GM19043 (cell line): ENCODE measurements at regions not wholly inside any gene's neighbourhood (a gene's known extent, or its start where the extent isn't known, plus 50 kb on each side); places are given as distances from the start of the nearest gene placed in this dataset.
A peak's percentile ranks its signal among the peaks of the same experiment; 100 is the strongest.

Source experiments
- ATAC-seq: cut with Tn5 transposase; IDR thresholded peaks from one replicate; pipeline ENCODE4 v1.9.1; 2021; ENCODE audit warnings: low read depth; ENCODE audit not compliant: unreplicated experiment

GRCh38 chr3:111311126-111311525 lies 230.9 kb upstream of the CD96 start:
- peak; percentile 28 for ATAC-seq

GRCh38 chr3:111311709-111312235 lies 230.2 kb upstream of the CD96 start:
- ATAC-seq: peak; percentile 88

- ATAC-seq: no peak
Measured at GRCh38 chr3:111314181-111314873, 227.7 kb upstream of the CD96 start.

GRCh38 chr3:111314898-111315297 lies 227.1 kb upstream of the CD96 start:
- no peak for ATAC-seq

- no peak for ATAC-seq
Measured at GRCh38 chr3:111315930-111316587, 225.9 kb upstream of the CD96 start.

GRCh38 chr3:111318289-111318688 lies 223.7 kb upstream of the CD96 start:
- no peak for ATAC-seq

GRCh38 chr3:111319598-111319997 lies 222.4 kb upstream of the CD96 start:
- no peak for ATAC-seq

- ATAC-seq: no peak
Measured at GRCh38 chr3:111321786-111322185, 220.2 kb upstream of the CD96 start.

GRCh38 chr3:111323019-111323418 lies 219.0 kb upstream of the CD96 start:
- ATAC-seq: no peak

GRCh38 chr3:111324151-111324550 lies 217.8 kb upstream of the CD96 start:
- no peak for ATAC-seq

GRCh38 chr3:111324645-111325044 lies 217.4 kb upstream of the CD96 start:
- peak; percentile 72 for ATAC-seq

- no peak for ATAC-seq
Measured at GRCh38 chr3:111325160-111325718, 216.8 kb upstream of the CD96 start.

- peak; percentile 36 for ATAC-seq
Measured at GRCh38 chr3:111326144-111326995, 215.6 kb upstream of the CD96 start.

- no peak for ATAC-seq
Measured at GRCh38 chr3:111331306-111331705, 210.7 kb upstream of the CD96 start.

GRCh38 chr3:111331912-111332311 lies 210.1 kb upstream of the CD96 start:
- no peak for ATAC-seq

- ATAC-seq: no peak
Measured at GRCh38 chr3:111332488-111333080, 209.4 kb upstream of the CD96 start.

GRCh38 chr3:111333642-111334041 lies 208.4 kb upstream of the CD96 start:
- ATAC-seq: no peak

- ATAC-seq: no peak
Measured at GRCh38 chr3:111335512-111336303, 206.3 kb upstream of the CD96 start.

- no peak for ATAC-seq
Measured at GRCh38 chr3:111336511-111336910, 205.5 kb upstream of the CD96 start.
